HG03097 (cell line): ENCODE measurements at regions not wholly inside any gene's neighbourhood (a gene's known extent, or its start where the extent isn't known, plus 50 kb on each side); places are given as distances from the start of the nearest gene placed in this dataset.
"Not testable (repeated sequence)": the region's sequence is repeated elsewhere in the genome, so short reads cannot be mapped to it uniquely, and the experiment has no call there.

Experiments used
- ATAC-seq: cut with Tn5 transposase; IDR thresholded peaks from one replicate; pipeline ENCODE4 v1.9.1; 2021; ENCODE audit not compliant: unreplicated experiment, low FRiP score

DNA sequence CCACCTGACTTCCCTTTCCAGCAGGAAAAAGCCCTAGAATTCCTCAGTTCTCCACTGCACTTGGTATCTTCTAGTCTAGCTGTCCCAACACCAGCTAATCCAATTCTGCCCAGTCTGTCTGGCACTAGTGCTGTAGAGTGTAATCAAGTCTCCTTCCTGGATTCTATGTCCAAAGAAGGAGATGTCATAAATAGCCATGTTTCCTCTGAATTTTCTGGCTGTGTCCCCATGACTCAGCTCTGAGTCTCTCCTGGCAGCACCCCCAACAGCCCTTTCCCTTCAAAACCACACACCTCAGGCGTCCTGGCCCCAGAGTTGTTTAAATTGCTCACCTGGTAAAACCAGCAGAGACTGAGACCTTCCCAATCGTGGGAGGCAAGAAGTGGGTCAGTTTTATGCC is 197.2 kb downstream of the GRXCR1 start:
- no peak for ATAC-seq

DNA sequence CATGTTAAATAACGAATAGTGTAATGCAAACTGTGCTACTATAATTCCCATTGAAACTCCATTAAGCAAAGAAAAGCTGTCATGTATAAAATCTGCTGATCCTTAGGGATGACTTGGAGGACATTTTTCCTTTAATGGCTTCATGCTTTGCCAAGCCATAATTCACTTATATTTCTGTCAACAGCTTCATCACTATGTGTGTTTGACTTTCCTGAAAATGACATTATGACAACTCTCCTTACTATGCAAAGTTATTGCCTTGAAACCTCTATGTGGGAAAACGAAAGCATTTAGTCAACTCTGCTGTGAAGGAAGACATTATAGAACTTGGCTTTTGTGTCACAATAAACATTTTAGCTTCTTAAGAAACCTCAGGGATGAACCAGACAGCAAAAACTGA is 210.5 kb downstream of the GRXCR1 start:
- ATAC-seq, result no peak

DNA sequence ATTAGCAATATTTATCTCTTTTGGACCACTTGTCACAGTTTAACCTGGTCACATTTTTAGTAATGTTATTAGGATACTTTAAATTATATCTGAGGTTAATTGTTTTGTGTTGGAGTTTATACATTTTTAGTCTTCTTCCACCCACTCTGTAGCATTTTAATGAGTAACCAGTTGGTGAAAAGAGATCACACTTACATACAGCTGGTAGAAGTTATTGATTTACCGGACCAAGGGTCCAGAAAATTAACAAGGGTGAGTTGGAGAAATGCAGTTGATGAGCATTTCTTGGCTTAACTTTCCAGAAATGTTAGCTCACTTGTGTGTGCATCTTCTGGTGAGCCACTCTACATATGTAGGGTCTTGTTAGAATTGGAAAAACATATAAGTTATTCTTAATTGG is 219.6 kb downstream of the GRXCR1 start:
- no peak for ATAC-seq

DNA sequence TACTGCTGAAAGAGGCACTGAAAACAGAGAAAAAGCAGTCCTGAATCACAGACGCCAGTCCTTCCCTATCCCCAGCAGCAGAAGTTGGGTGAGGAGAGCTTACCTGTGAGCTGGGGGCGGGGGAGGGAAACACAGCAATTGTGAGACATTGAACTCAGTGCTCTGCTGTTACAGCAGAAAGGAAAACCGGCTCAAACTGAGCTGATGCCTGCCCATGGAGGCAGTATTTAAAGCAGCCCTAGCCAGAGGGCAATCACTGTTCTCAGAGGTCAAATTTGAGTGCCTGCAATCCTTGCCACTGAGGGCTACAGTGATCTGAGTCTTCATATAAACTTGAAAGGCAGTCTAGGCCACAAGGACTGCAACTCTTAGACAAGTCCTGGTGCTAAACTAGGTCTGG is 220.7 kb downstream of the GRXCR1 start:
- no peak for ATAC-seq

- no peak for ATAC-seq
Measured at GRCh38 chr4:43126595-43126994, 234.1 kb downstream of the GRXCR1 start.

DNA sequence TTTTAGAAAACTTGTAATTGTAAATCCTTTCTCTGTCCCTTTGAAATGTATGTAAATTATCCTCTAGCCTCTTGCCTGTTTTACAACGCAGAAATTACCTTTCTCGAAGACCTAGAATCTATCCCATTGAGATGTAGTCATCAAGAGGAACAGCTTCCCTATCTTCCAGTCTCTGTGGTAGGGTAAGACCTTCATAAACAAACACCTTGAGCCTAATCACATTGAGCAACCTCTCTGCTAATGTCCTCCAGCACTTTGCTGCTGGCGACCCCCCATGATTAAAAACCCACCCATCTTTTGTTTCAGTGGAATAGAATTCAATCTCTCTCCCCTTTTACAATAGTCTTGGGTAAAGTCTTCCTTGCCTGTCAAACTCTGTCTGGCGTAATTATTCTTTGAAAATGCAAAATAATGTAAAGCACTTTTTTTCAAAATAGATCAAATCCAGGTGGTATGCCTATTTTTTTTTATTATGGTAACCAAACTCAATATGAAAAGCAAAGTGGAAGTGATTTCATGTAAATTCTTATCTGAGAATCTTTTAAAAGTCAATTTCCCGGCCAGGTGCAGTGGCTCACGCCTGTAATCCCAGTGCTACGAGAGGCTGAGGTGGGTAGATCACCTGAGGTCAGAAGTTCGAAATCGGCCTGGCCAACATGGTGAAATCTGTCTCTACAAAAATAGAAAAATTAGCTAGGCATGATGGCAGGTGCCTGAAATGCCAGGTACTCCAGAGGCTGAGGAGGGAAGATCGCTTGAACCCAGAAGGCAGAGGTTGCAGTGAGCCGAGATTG is 237.9 kb downstream of the GRXCR1 start:
- no peak for ATAC-seq

GRCh38 chr4:43132010-43132582 is 239.6 kb downstream of the GRXCR1 start:
- ATAC-seq, result no peak

DNA sequence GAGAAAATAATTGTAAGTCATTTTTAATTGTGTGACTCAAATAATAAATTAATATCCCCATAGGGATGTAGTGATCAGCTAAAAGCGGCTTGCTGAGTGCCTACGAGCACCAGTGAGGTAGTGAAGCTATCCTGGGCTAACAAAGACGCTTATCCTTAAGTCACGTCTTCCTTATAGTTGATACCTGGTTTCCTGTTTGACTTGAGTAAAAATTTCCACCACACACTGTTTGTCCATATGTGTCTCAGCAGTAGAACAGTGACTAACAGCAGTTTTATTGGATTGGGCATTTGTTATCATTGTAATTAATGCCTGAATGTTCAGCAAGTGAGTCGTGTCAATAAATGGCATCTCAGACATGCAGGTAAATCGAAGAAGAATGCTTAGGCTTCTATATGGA is 241.1 kb downstream of the GRXCR1 start:
- ATAC-seq, result no peak

- ATAC-seq, result no peak
Measured at GRCh38 chr4:43136752-43137151, 244.2 kb downstream of the GRXCR1 start.

DNA sequence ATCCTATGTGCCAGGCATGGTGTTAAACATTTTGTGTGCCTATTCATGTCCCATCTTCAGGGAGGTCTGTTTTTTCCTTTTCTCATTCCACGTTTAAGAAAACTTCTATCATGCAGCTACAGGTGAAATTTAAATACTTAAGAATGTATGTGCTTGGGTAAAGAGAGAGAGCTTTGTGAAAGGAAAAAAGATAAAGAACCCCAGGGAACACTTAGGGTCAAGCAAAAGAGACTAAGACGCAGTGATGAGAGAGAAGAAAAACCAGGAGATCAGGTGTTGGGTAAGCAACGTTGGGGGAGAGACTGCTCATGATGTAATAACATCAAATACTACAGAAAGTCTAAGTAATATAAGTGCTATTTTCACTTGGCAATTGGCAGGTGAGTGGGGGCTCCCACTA is 253.7 kb downstream of the GRXCR1 start:
- ATAC-seq, result no peak

DNA sequence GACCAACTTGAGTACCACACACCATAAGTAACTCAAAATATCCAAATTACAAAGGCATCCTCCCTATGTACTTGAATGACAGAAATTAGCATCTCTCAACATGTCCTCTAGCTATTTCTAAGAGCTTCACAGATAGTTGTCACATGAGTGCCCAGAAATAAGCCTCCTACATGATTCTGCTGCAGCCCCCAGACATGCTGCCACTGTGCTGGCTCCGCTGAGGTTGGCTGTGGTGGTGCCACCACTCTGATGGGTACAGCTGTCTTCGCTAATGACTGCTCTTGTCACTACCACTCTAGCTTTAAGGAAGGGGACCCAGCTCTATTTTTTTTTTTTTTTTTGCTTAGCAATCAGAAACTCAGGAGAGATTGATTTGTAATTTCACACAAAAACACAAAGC is 256.0 kb downstream of the GRXCR1 start:
- ATAC-seq, result no peak

DNA sequence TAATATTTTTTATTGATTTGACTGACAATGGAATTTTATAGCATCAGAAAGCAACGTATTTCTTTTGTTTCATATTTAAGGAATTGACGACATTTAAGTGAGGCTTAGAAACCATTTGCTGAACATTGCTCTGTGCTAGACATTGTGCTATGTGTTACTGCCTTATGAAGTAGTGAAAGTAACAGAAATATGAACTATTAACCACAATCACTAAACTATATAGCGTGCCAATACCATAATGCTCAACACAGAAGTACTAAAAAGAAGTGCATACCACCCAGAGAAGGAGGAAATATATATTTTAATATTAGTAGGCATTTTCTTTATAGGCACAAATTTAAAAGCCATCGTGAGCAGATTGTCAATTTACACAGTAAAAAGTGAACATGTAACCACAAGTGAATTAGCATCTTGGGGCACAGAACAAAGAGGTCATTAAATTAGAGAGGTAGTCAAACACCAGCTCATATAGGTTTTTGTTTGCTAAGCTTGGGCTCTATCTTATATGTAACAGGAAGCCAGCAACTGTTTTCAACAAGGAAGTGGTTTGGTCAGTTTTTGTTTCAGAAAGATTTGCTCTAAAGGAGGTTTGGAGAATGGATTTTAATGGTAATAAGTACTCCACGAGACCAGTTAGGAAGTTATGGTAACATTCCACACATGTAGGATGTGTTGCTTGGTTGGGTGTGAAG is 270.7 kb downstream of the GRXCR1 start:
- peak; percentile 81 for ATAC-seq

DNA sequence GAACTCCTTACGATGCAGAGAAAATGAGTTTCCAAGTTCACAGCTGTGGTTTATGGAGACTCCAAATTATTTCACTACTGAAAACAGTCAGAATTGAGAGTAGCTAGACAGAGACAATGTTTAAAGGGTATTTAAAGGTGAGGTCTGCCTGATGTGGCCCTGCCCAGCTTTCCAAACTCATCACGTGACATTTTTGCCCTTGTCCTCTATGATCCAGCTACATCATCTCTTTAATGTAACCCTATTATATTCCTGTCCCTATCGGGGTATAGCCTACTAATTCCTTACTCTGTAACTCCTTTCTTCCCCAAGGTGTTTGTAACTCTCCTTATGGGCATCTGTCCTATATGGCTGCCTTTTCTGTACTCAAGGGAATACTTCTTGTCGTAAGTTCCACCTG is 297.2 kb downstream of the GRXCR1 start:
- no peak for ATAC-seq

GRCh38 chr4:43212576-43212975 is 320.1 kb downstream of the GRXCR1 start:
- not testable (repeated sequence) for ATAC-seq

DNA sequence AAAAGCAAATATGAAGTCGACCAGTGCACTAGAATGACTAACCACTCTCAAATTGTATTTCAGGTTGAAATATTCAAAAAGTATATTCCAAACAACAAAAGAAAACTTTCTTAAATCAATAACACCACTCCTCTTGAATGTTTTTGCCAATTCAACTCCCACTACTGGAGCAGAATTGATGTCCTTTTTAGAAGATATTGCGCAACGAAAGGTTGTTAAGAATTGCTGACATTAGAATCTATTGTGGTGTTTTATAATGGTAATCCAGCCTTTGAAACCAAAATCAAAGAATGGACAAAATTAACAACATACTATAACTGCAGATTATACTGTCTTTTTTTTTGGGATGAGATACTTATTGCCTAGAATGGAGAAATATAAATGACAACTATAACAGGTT is 331.3 kb downstream of the GRXCR1 start:
- no peak for ATAC-seq

GRCh38 chr4:43224559-43224958 is 332.0 kb downstream of the GRXCR1 start:
- ATAC-seq, result no peak

- ATAC-seq, result no peak
Measured at GRCh38 chr4:43233321-43233720, 340.8 kb downstream of the GRXCR1 start.

DNA sequence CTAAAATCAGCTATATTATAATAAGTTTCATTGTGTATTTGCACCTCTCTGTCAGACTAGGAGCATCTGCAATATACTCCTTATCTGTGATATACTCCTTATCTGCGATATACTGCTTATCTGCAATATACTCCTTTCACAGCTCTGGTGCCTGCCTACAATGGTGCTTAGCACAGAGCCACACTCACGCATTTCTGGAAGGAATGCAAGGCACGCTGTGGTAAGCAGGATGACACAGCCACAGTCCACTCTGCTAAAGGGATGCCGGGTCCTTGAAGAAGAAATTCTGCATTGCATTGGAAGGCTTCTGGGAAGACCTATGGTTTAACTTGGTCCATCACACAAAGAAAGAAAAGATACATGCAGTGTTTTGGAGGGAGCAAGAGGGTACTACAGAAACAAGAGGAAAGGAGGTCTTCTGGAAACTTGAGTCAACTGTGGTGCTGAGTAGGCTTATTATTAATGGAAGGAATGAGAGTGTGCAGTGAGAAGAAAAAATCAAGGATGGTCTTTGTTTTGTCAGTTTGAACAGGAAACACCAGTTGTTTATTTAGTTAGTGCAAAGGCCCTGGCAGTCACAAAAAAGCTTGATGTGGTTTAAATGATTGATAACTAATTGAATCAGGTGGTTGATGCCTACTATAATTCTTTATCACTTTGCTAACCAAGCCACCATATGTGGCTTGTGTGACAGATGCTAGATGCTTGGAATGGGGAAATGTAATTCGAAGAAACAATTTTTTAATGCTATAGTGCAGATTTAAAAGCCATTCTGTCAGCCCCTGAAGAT is 342.3 kb downstream of the GRXCR1 start:
- ATAC-seq, result no peak

- no peak for ATAC-seq
Measured at GRCh38 chr4:43238008-43238407, 345.5 kb downstream of the GRXCR1 start.

DNA sequence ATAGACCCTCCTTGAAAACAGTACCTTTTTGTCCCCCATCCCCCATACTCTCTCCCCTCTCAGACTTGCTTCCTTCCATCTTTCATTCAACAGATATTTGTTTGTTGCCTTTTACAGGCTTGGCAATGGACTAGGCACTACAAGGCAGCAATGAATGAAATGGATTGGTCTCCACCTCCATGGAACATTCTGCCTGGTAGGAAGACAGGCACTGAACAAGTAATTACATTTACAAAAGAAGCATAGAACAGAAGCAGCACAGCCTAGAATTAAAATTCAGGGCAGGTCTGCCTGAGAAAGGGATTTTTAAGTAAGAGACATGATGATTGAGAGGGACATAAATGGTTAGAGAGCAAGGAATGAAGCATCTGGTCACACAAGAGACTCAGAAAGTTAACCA is 346.1 kb downstream of the GRXCR1 start:
- no peak for ATAC-seq

DNA sequence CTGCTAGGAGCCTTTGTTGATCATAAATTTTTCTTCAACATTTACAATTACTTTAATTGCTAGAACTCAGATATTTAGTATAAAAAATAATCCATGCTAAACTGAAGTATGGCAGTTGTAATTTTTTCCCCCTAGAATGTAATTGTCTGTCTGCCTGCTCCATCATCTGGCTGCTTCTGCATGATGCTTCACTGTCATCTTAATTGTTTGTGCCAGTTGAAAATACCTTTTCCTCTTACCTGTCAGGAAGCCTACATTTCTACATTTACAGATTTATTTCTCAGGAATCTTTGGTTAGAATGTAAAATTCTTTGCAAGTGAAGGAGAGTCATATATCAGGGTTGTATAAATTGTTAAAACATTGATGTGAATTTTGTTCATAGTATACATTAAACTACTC is 348.6 kb downstream of the GRXCR1 start:
- ATAC-seq, result no peak
